Fibroblast of the aortic adventitia (primary cell): ENCODE measurements at regions not wholly inside any gene's neighbourhood (a gene's known extent, or its start where the extent isn't known, plus 50 kb on each side); places are given as distances from the start of the nearest gene placed in this dataset.

ENCODE experiments used
- DNase-seq: peaks from one replicate; pipeline ENCODE4 v3.0.0-alpha.2; 2010; ENCODE audit warnings: low read depth
- H3K4me3 ChIP-seq: 2 replicates; pipeline ENCODE4 v1.5.1; 2011; ENCODE audit warnings: low read depth, mild to moderate bottlenecking, control low read depth, low read length, moderate library complexity
- CTCF ChIP-seq: IDR thresholded peaks from 2 replicates; pipeline ENCODE4 v1.5.1; 2011; ENCODE audit warnings: mild to moderate bottlenecking, low read length, control low read depth, inconsistent platforms; ENCODE audit not compliant: insufficient read depth

- H3K4me3 ChIP-seq: no peak overlapping the region
- no peak for DNase-seq
- TF ChIP-seq CTCF: no peak
Measured at GRCh38 chr9:120161776-120162175, 418.2 kb downstream of the CDK5RAP2 start.

DNA sequence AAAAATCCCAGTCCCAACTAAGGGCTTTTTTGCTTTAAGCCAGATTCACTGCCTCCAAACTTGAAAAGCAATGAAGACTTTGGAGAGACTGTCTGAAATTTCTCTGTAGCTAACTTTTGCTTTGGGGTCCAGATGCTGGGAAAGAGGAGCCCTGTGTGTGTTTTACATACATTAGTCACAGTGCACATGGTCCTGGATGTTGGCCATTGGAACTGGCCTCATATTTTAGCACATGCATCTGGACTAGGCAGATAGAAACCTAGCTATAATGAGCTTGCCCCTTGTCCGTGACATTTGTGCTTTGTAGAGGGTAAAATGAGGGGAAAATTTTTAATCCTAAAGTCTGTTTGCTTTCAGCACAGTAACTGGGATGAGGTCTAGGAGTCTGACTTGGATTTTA is 421.7 kb downstream of the CDK5RAP2 start:
- no peak overlapping the region for H3K4me3 ChIP-seq
- no peak for TF ChIP-seq CTCF
- no peak for DNase-seq

GRCh38 chr9:120156376-120156775 is 423.6 kb downstream of the CDK5RAP2 start:
- no peak overlapping the region for H3K4me3 ChIP-seq
- no peak for TF ChIP-seq CTCF
- no peak for DNase-seq

- DNase-seq: no peak
- no peak for TF ChIP-seq CTCF
- no peak overlapping the region for H3K4me3 ChIP-seq
Measured at GRCh38 chr9:120153258-120153657, 426.7 kb downstream of the CDK5RAP2 start.

- no peak for DNase-seq
- no peak for TF ChIP-seq CTCF
Measured at GRCh38 chr9:120152295-120152694, 427.7 kb downstream of the CDK5RAP2 start.

GRCh38 chr9:120151806-120152205 is 428.2 kb downstream of the CDK5RAP2 start:
- DNase-seq: no peak
- TF ChIP-seq CTCF: no peak
- no peak overlapping the region for H3K4me3 ChIP-seq

More at GRCh38 chr9:120152295-120152694, 427.7 kb downstream of the CDK5RAP2 start:
- H3K4me3 ChIP-seq: no peak overlapping the region

GRCh38 chr9:120151149-120151548 is 428.8 kb downstream of the CDK5RAP2 start:
- no peak for DNase-seq
- no peak for TF ChIP-seq CTCF
- H3K4me3 ChIP-seq: no peak overlapping the region
